Activated CD4-positive, alpha-beta T cell treated with anti-CD3 and anti-CD28 coated beads, Interleukin-2, amount 50 U/mL, for 16 hours (primary cell): ENCODE measurements at regions not wholly inside any gene's neighbourhood (a gene's known extent, or its start where the extent isn't known, plus 50 kb on each side); places are given as distances from the start of the nearest gene placed in this dataset.
"Not testable (repeated sequence)": the region's sequence is repeated elsewhere in the genome, so short reads cannot be mapped to it uniquely, and the experiment has no call there.

Source experiments
- DNase-seq: peaks from one replicate; pipeline ENCODE4 v3.0.0-alpha.2; 2020

DNA sequence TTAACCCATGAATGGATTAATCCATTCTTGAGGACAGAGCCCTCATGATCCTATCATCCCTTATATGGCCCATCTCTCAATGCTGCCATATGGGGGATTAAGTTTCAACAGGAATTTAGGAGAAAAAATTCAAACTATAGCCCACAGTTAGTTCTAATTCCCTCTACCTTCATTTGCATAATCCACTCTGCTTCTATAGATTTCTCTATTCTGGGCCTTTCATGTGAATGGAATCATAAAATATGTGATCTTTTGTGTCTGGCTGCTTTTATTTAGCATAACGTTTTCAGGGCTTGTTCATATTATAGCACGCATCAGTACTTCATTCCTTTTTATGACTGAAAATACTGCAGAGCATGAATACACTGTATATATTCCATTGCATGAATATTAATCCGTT, 55.4 kb downstream of the CTSL start:
- no peak for DNase-seq

DNA sequence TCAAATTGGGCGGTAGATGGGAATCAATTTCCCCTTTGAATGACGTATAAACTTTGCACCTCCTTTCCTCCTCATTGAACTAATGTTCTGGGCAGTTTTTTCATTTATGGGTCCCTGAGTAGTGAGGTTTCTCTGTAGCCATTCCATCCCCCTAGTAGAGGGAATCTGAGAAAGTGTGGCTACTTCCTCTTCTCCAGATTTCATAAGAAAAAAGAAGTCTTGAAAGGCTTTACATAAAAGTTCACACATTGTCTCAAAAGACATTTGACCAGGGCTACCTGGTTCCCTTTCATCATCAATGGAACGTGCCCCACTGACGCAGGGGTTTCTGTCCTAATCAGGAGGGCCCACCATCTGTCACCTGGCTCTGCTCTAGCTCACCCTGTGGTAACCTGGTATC, 57.3 kb downstream of the CTSL start:
- DNase-seq = no peak

GRCh38 chr9:87785315-87785970, 59.5 kb downstream of the CTSL start:
- not testable (repeated sequence) for DNase-seq

DNA sequence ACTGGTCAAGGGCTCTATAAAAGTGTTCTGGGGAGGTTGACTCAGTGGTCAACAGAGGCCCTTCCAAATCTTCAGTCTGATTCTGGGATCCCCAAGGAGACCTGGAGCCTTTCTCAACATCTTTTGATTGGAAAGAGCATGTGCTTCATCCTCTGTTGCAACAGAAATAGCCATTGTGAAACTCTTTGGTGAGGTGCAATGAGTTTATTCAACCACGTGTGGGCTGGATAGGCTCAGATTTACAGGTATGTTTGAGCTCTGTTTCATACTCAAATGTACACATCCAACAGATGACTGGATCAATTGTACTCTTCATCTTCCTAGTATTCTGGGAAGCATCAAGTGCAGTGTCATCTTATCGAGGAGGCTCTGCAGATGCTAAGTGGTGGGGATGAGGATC, 60.5 kb downstream of the CTSL start:
- no peak for DNase-seq

- DNase-seq = no peak
Observed at GRCh38 chr9:87786876-87787275, 61.0 kb downstream of the CTSL start.

DNA sequence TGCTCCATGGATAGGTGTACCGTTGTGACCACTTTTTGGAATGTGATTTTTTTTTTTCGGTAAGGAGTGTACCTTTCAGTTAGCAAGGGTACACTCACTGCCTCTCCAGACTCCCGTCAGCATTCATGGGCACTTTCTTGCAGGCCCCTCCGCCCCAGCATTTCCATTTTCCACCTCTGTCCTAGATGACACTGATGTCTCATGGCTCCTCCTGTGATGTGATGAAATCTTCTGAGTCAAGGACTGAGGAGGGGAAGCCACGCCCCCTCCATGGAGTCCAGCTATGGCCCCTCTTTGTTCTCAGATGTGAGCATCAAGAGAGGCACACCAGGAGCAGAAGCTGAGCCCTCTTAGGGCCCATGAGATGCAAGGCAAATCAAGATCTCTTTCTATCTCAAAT, 61.8 kb downstream of the CTSL start:
- no peak for DNase-seq

- DNase-seq = peak; percentile 87
Observed at GRCh38 chr9:87792831-87793288, 66.9 kb downstream of the CTSL start.

DNA sequence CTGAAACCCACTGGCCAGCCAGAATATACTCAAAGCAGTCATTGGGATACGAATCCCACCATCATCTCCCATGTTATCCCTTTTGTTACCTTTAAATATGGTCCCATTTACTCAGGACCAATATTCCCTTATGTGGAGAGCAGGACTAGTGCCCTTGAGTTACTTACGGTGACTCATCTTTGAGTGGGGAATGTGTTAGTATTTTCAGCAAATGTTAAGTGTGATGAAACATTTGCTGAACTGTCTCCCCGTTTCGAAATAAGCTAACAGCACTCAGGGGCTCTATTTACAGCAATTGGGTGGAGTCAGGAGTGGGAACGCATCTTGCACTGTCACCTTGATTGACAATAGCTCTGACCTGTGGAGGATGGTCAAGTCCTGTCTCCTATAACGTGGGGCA, 67.4 kb downstream of the CTSL start:
- DNase-seq = peak; percentile 52

- no peak for DNase-seq
Observed at GRCh38 chr9:87795178-87795577, 69.3 kb downstream of the CTSL start.

DNA sequence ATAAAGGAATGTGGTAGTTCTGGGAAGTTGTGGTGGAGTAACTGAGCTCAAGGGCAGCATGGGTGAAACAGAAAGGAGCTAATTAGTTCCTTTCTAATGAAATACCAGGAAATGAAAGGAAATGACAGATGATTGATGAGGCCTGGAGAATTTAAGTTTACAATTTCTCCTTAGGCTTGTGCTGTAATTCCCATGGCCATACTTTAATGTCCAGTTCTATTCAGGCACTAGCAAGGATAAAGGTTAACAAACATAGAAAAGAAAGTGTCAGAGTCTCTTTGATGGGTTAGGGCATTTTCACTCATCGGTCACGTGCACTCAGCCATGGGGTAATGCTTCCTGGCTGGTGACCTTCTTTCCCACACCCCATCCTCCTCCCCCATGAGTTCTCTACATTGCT, 70.3 kb downstream of the CTSL start:
- DNase-seq = no peak

- DNase-seq = no peak
Observed at GRCh38 chr9:87798261-87798833, 72.4 kb downstream of the CTSL start.

GRCh38 chr9:87799503-87799902, 73.6 kb downstream of the CTSL start:
- DNase-seq = no peak

DNA sequence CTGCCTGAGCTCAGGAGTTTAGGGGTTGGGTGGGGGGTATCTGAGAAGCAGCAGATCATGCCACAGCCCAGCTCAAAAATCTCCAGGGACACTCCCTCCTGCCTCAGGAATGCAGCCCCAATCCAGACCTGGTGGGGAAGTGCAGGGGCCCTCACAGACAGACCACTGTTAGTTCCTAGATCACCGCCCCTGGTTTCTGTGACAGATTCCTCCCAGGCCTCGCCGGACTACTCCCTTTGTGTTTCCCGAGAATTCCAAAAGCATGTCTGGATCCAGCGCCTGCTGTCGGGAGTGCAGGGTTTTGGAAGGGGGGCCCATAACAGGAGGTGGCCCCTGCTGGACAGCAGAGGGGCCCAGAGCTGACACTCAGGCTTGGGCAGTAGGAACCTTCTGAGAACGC, 74.5 kb downstream of the CTSL start:
- no peak for DNase-seq

- DNase-seq = no peak
Observed at GRCh38 chr9:87801013-87801412, 75.1 kb downstream of the CTSL start.

- DNase-seq = no peak
Observed at GRCh38 chr9:87803166-87803565, 77.2 kb downstream of the CTSL start.

DNA sequence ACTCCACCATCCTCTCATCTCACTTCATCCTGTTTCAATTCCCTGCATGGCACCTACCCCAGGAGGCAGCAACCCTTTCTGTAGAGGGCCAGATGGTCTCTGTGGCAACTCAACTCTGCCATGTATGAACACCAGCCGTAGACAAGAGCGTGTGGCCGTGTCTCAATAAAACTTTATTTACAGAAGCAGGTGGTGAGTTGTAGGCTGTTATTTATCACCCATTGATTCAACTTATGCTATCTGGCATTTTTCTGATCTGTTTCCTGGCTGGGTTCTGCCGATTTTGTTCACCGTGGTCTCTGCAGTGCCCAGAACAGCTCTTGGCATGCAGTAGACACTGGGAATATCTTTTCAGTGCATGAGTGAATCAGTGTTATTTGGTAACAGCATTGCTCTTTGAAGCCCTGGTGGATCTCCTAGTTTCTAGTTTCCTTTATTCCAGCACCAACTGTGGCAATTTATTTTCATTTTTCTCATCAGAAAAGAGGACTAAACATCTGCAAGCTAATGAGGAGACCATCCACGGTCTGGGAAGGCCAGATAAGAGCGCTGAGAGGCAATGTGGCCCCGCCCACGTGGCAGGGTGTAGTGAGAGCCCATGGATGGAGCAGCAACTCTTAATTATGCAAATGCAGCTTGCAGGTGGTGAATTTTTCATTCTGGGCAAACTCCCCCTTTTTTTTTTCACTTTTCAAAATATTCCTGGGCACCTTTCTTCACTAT, 77.9 kb downstream of the CTSL start:
- no peak for DNase-seq

GRCh38 chr9:87805259-87805658, 77.4 kb upstream of the SPATA31E1 start:
- no peak for DNase-seq

DNA sequence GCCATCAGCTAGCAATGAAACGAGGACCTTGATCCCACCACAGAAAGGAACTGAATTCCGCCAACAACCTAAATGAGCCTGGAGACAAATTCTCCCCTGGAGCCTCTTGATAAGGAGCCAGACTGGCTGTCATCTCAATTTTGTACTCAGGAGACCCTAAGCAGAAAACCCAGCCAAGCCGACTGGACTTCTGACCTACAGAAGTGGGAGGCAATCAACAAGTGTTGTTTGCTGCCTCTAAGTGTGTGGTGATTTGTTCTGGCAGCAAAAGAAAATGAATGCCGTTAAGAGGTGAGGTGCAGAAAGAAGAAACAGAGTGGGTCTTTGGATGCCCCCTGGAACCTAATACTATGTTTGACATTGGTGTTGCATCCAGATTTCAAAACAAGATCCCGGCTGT, 72.7 kb upstream of the SPATA31E1 start:
- DNase-seq = no peak

DNA sequence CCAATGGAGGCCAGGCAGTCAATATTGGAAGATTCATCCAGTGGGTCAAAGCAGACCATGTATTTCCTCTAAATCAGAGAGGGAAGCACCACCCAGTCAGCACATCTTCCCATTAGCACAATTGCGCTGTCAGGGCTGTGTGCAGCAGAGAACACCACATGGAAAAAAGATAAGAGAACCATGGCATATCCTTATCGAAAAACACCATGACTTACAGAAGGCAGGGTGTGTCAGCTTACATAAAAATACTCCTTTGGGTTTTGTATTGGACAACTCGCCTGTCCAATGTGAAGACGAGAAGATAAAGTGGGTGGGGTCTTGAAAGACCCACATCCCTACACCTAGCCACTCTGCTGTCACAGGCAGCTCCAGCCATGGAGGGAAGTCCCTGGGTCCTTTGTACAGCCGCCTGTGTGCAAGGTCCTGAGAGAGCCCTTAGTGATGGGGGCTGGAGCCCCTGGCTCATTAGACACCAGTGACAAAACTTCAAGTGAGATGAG, 71.9 kb upstream of the SPATA31E1 start:
- no peak for DNase-seq

DNA sequence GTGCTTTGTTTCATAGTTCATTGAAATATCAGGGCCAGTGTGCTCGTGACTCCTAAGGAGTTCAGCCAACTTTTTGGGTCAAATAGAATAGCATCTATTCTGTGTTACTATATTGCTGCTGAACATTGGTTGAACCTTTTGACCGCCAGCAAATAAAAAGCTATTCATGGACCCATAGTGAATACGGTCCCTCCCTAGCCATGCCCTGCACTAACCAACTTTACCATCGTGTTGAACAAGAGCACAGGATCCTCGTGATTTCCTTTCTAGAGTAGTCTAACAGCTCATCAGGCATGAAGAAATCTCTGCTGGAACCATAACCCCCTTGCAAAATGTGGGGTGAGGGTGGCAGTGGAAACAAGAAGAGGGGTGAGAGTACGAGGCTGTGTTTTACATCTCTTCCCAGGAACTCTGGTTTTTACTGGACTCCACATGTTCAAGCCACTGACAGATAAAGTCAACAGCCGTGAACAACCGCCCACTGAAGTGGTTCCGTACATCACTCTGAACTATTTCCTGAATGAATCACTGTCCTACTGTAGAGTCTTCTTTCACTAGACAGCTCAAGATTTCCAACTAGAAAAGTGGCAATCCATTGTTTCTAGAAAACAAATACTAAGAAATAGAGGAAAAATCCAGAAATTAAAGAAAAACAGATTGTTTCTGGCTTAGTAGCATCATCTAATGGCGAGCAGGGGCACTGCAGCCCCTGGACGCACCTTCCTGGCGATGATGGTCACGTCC, 70.1 kb upstream of the SPATA31E1 start:
- DNase-seq = peak; percentile 56

GRCh38 chr9:87813119-87813463, 69.6 kb upstream of the SPATA31E1 start:
- no peak for DNase-seq

DNA sequence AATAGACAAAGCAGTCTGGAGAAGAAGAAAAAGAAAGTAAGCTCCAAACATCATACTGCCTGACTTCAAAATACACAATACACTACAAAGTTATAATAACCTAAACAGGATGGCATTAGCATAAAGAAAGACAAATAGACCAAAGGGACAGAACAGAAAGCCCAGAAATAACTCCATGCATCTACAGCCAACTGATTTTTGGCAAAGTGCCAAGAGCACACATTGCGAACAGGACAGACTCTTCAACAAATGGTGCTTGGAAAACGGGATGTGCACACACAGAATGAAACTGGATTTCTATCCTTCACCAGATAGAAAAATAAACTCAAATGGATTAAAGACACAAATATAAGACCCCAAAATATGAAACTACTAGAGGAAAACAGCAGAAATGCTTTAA, 66.6 kb upstream of the SPATA31E1 start:
- DNase-seq = no peak

DNA sequence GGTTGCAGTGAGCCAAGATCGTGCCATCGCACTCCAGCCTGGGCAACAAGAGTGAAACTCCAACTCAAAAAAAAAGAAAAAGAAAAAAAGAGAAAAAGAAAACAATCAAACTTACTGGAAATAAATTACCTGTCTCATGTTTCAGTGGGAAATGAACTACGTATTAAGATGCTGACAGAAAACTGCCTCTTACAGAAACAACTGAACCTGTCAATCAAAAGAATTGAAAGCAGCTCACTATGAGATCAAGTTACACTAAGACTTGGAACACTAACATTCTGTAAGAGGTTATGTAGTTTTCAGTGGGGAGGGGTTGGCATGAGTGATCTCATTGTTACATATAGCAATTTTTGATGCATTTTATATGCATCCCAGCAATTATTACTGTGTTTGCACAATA, 64.4 kb upstream of the SPATA31E1 start:
- DNase-seq = no peak
